Fibroblast of skin of left quadriceps (primary cell): ENCODE measurements at regions not wholly inside any gene's neighbourhood (a gene's known extent, or its start where the extent isn't known, plus 50 kb on each side); places are given as distances from the start of the nearest gene placed in this dataset.
A peak's percentile ranks its signal among the peaks of the same experiment; 100 is the strongest.
"Not testable (repeated sequence)": the region's sequence is repeated elsewhere in the genome, so short reads cannot be mapped to it uniquely, and the experiment has no call there.

Experiments
- DNase-seq, 2 experiments: peaks; one replicate each; pipeline ENCODE4 v3.0.0-alpha.2; 2013; ENCODE audit warnings: low read depth in 2 of 2

DNA sequence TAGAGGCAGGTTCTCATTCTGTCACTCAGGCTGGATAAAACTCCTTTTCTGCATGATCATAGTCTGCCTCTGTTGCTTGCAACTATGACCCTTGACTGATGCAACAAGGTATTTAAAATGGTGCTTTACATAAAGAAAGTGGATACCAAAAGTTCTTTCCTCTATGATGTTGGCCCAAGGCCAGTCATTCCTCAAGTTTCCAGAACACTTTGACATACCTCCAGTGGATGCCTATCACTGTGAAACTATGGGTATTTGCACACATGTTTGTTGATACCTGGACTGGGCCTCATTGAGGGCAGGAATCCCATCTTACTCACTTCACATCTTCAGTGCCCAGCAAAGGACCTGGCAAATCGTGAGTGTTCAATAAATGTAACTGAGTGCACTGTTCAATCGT lies 159.0 kb upstream of the ZC3H12C start:
- no peak for DNase-seq

DNA sequence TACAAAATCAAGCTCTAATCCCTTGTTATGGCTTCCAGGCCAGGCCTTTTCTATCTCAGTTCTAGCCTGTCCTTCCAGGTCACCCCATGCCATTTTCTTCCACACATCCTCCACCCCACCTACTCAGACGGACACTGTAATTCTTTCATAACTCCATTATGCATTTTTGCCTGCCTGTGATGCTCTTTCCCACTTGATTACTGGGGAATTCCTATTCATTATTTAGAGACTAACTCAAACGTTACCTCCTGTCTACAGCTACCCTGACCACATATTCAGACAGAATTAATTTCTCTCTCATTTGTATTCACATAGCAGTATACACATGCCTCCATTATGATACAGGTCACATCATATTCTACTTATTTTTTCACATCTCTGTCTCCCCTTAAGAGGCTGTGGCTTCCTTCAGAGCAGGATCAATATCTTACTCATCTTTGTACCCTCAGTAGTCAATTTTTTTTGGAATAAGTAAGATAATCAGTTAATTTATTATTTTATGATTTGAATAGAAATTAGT lies 156.5 kb upstream of the ZC3H12C start:
- no peak for DNase-seq

GRCh38 chr11:109937968-109938367 lies 155.2 kb upstream of the ZC3H12C start:
- no peak for DNase-seq

DNA sequence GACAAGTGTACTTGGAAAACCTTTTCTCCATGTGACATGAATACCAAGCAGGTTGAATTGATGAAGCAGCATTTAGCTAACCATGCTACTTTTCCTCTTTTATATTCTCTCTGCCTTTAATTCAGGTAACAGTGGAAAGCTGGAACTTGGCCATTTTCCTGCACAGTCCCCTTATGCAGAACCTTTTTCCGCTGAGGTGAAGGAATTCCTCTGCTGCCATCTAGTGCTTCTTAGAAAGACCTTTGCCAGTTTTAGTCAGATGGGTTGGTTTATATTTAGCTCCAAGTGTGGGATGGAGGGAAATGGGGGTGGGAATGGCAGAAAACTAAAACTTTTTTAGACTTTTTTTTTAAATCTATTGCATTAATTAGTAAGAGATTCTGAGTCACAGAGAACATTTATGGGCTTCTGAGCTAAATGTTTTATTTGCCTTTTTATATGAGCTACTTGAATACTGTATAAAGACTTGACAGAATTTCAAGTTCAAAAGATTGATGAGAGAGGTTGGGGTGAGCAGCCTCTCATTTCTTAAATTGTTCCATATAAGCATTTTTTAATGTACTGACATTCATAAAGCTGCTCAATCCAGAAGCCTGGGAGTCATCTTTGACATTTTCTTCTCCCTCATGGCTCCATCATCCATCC lies 153.9 kb upstream of the ZC3H12C start:
- peak; percentile 56 to 59 for DNase-seq

DNA sequence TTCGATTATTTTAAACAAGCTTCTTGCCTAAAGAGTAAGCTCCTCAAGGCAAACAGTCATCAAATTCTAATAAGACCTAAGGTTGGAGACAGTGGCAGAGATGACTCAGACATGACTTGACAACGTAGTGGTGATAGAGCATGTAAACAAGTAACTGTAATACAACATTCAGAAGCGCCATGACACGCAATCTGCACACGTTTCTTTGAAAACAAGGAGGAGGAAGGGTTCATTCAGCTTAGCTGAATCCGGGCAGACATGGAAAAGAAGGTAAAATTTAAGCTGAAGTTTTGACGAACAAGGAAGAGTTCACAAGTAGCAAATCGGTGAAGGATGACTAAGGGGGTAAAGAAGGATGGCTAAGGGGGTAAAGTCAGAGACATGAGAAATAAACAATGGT lies 152.4 kb upstream of the ZC3H12C start:
- peak in 1 of 2 experiments; percentile 14 for DNase-seq

- DNase-seq = no peak
Observed at GRCh38 chr11:109945626-109946321, 147.4 kb upstream of the ZC3H12C start.

GRCh38 chr11:109946322-109946846 lies 146.8 kb upstream of the ZC3H12C start:
- DNase-seq = peak; percentile 88

GRCh38 chr11:109954534-109954933 lies 138.7 kb upstream of the ZC3H12C start:
- DNase-seq = no peak

DNA sequence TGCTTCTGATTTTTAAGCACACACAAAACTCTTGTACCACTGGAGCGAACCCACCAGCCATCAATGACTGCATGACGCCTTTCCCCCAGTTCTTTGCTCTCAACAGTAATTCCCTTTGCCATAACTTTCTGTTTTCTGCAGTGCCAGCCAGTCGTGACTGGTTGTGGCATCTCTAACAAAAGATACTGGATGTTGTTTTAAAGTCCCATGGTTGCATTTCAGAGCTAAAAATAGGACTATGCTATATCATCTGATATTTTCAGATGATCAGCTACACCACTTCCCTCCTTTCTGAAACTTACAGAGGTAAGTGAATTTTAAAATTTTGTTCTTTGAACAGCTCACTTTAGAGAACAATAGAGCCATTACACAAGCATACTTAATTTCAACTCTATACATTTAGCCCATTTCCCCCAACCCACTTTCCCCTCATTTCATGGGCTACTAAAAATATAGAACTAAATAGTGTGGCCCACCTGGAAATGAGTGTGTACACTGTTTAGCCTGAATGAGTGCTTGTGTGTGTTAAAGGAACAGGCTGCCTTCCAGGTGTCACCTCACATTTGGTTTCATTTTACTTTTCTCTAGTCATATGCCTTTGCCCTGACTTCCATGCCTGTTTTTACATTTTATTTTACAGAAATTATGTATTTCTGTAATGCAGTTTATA lies 136.9 kb upstream of the ZC3H12C start:
- DNase-seq = no peak

DNA sequence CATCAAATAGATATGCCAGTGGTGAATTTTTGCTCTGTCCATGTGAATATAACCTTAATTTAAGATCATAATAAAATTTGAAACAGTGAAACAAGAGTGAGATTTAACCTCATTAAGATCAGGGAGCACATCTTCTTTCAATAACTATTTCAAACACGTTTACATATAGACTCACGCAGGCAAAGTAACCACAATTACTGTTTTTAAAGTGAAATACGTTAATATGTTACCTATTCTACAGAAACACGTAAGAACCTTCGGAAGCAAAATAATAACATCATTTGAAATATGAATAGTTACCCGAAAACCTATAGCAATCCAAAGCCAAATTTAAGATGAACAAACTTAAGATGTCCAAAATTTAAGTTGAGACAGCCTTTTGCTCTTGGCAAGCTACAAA lies 136.2 kb upstream of the ZC3H12C start:
- no peak for DNase-seq

GRCh38 chr11:109957601-109958000 lies 135.6 kb upstream of the ZC3H12C start:
- DNase-seq = peak in 1 of 2 experiments; percentile 11

GRCh38 chr11:109958131-109958820 lies 134.9 kb upstream of the ZC3H12C start:
- no peak for DNase-seq

GRCh38 chr11:109958821-109959166 lies 134.4 kb upstream of the ZC3H12C start:
- no peak for DNase-seq

DNA sequence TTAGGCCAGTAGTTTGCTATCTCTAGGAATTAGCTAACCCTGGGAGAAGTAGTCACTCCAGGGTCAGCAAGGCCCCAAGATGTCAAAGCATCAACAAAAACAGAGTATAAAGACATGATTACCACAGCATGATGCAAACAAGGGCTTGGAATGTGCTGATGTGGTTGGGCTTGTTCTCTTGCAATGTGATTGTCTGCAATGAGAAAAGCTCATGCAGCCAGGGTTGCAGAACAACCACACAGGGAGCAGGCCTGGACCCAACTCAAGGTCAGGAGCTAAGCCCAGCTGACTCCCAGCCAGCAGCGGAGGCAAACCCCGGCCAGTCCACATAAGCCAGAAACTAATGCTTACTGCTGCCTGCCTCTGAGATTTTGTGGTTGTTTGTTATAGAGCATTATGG lies 132.4 kb upstream of the ZC3H12C start:
- DNase-seq = peak; percentile 40 to 42

DNA sequence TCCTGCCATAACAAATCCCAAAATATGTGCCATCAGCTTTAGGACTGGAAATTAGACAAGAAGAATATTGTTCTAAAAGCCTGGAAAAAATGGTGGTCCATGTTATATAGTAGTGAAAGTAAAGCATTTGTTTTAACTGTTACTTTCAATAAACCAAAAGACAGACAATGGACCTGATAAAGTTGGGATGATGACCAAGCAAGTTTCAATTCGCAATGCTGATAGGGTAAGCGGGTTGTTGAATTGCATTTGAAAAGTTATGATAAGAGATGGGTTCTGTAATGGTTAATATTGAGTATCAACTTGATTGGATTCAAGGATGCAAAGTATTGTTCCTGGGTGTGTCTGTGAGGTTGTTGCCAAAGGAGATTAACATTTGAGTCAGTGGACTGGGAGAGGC lies 131.9 kb upstream of the ZC3H12C start:
- no peak for DNase-seq

DNA sequence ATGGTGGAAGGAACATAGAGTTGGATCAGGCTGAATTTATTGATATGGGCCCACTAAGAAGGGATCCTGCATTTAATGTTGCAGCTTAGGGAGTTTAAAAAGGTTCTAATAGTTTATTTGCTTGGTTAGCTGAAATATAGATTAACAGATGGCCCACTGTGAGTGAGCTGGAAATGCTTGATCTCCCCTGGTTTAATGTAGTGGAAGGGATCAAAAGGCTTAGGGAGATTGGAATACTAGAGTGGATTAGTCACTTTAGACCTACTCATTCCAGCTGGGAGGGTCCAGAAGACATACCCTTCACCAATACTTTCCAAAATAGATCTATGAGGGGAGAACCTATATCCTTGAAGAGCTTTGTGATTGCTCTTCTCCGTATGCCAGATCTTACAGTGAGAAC lies 130.1 kb upstream of the ZC3H12C start:
- DNase-seq = no peak

DNA sequence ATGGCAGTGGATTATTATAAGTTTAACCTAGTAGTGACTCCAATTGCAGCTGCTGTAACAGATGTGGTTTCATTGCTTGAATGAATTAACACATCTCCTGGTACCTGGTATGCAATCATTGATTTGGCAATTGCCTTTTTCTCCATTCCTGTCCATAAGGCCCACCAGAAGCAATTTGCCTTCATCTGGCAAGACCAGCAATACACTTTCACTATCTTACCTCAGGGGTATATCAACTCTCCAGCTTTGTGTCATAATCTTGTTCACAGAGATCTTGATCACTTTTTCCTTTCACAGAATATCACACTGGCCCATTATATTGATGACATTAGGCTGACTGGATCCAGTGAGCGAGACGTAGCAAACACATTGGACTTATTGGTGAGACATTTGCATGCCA lies 128.7 kb upstream of the ZC3H12C start:
- DNase-seq = no peak

DNA sequence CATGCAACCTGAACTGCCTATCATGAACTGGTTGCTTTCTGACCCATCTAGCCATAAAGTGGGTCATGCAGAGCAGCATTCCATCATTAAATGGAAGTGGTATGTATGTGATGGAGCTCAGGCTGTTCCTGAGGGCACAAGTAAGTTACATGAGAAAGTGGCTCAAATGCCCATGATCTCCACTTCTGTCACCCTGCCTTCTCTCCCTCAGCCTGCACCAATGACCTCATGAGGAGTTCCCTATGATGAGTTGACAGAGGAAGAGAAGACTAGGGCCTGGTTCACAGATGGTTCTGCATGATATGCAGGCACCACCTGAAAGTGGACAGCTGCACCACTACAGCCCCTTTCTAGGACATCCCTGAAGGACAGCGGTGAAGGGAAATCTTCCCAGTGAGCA lies 127.7 kb upstream of the ZC3H12C start:
- not testable (repeated sequence) for DNase-seq

- not testable (repeated sequence) for DNase-seq
Observed at GRCh38 chr11:109965926-109966325, 127.3 kb upstream of the ZC3H12C start.

DNA sequence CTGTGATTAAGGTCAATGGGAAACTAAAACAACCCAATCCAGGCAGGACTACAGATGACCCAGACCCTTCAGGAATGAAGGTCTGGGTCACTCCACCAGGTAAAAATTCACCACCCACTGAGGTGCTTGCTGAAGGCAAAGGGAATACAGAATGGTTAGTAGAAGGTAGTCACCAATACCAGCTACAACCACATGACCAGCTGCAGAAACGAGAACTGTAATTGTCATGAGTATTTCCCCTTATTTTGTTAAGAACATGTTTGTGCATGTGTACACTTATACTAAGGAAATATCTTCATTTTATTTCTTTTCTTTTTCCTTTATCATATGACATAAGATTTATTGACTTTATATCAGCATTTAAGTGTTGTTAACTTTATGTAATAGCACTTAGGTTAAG lies 126.1 kb upstream of the ZC3H12C start:
- not testable (repeated sequence) for DNase-seq

DNA sequence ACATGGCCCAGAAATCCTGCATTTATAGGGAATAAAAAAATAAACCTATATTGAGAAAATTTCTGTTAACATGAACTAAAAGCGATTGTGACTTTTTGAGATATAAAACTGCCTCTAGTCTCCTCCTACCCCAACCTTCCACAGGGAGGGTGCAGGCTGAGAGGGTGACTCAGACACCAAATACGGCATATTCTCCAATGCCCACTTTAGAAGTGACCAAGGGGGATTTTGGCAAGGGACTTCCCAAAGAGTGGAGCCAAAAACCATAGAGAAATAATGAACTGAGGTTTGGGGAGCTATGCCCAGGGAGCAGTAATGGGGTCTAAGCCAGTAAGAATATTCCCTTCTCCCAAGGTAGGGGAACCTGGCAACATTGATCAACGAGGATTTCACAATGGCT lies 124.9 kb upstream of the ZC3H12C start:
- DNase-seq = no peak

GRCh38 chr11:109968781-109969180 lies 124.4 kb upstream of the ZC3H12C start:
- no peak for DNase-seq
